Cardiac muscle cell (in vitro differentiated cells and primary cell): ENCODE measurements at regions not wholly inside any gene's neighbourhood (a gene's known extent, or its start where the extent isn't known, plus 50 kb on each side); places are given as distances from the start of the nearest gene placed in this dataset.
"Not testable (repeated sequence)": the region's sequence is repeated elsewhere in the genome, so short reads cannot be mapped to it uniquely, and the experiment has no call there.

Source experiments
- DNase-seq, 2 donors: peaks; one replicate each; pipeline versions ENCODE4 v3.0.0 to v3.0.0-alpha.2; 2010 to 2017; ENCODE audit warnings: low read depth in 1 of 2, low spot score in 1 of 2
- H3K27ac ChIP-seq: fragments of 200-600 bp; sonication (generic); 2 replicates; pipeline ENCODE4 v1.5.1; 2016
- H3K27me3 ChIP-seq: fragments of 200-600 bp; sonication (generic); 2 replicates; pipeline ENCODE4 v1.6.0; 2016; ENCODE audit warnings: control low read depth
- H3K36me3 ChIP-seq: fragments of 200-600 bp; sonication (generic); 2 replicates; pipeline ENCODE4 v1.5.1; 2016; ENCODE audit warnings: control low read depth
- H3K4me1 ChIP-seq: fragments of 200-600 bp; sonication (generic); 2 replicates; pipeline ENCODE4 v1.8.1; 2017; ENCODE audit warnings: low read depth, mild to moderate bottlenecking, mixed run types
- H3K4me3 ChIP-seq: fragments of 200-600 bp; sonication (generic); 2 replicates; pipeline ENCODE4 v1.5.1; 2016; ENCODE audit warnings: mild to moderate bottlenecking
- H3K9me3 ChIP-seq: fragments of 200-600 bp; sonication (generic); 2 replicates; pipeline ENCODE4 v1.5.1; 2017; ENCODE audit warnings: low read depth, mild to moderate bottlenecking, control low read depth
- CTCF ChIP-seq: IDR thresholded peaks from 2 replicates; pipeline ENCODE4 v1.5.1; 2012; ENCODE audit warnings: low read depth, mild to moderate bottlenecking, low read length

GRCh38 chr5:142399891-142400290 lies 75.1 kb upstream of the SPRY4 start:
- no peak overlapping the region for H3K27ac ChIP-seq
- H3K36me3 ChIP-seq: no peaks in the 10 kb centered on the region
- TF ChIP-seq CTCF: no peak

GRCh38 chr5:142398730-142399055 lies 73.9 kb upstream of the SPRY4 start:
- no peak overlapping the region for H3K4me3 ChIP-seq
- no peaks in the 10 kb centered on the region for H3K36me3 ChIP-seq
- no peaks in the 10 kb centered on the region for H3K9me3 ChIP-seq
- no peaks in the 10 kb centered on the region for H3K27me3 ChIP-seq
- no peak for DNase-seq
- H3K27ac ChIP-seq: no peak overlapping the region
- peaks cover 2% of the 10 kb centered on the region for H3K4me1 ChIP-seq
- no peak for TF ChIP-seq CTCF

More at GRCh38 chr5:142399891-142400290, 75.1 kb upstream of the SPRY4 start:
- Histone ChIP-seq H3K27me3 (no peaks in the 10 kb centered on the region), H3K9me3 (no peaks in the 10 kb centered on the region), H3K4me3 (no peak overlapping the region), H3K4me1 (peaks cover 7% of the 10 kb centered on the region)
- DNase-seq: no peak

- not testable (repeated sequence) for H3K36me3 ChIP-seq, H3K27ac ChIP-seq, H3K4me3 ChIP-seq, DNase-seq, H3K27me3 ChIP-seq, H3K9me3 ChIP-seq, H3K4me1 ChIP-seq
Measured at GRCh38 chr5:142398011-142398729, 73.3 kb upstream of the SPRY4 start.

GRCh38 chr5:142397178-142397577 lies 72.4 kb upstream of the SPRY4 start:
- H3K27ac ChIP-seq: no peak overlapping the region
- H3K27me3 ChIP-seq: no peaks in the 10 kb centered on the region
- DNase-seq: no peak
- no peak overlapping the region for H3K4me3 ChIP-seq
- TF ChIP-seq CTCF: no peak
- H3K9me3 ChIP-seq: no peaks in the 10 kb centered on the region
- H3K36me3 ChIP-seq: no peaks in the 10 kb centered on the region
- no peaks in the 10 kb centered on the region for H3K4me1 ChIP-seq

GRCh38 chr5:142396436-142397038 lies 71.7 kb upstream of the SPRY4 start:
- Histone ChIP-seq H3K36me3 (no peaks in the 10 kb centered on the region), H3K27ac (no peak overlapping the region), H3K9me3 (no peaks in the 10 kb centered on the region), H3K27me3 (no peaks in the 10 kb centered on the region), H3K4me1 (no peaks in the 10 kb centered on the region), H3K4me3 (no peak overlapping the region)
- TF ChIP-seq CTCF: no peak
- no peak for DNase-seq

- Histone ChIP-seq H3K4me3 (no peak overlapping the region), H3K4me1 (peaks cover 3% of the 10 kb centered on the region), H3K9me3 (no peaks in the 10 kb centered on the region), H3K27ac (no peak overlapping the region), H3K27me3 (no peaks in the 10 kb centered on the region), H3K36me3 (no peaks in the 10 kb centered on the region)
- no peak for DNase-seq
- TF ChIP-seq CTCF: no peak
Measured at GRCh38 chr5:142395334-142395733, 70.5 kb upstream of the SPRY4 start.
